Eye (tissue), 1 donor: ENCODE measurements at regions not wholly inside any gene's neighbourhood (a gene's known extent, or its start where the extent isn't known, plus 50 kb on each side); places are given as distances from the start of the nearest gene placed in this dataset.
A peak's percentile ranks its signal among the peaks of the same experiment; 100 is the strongest.
"Not testable (repeated sequence)": the region's sequence is repeated elsewhere in the genome, so short reads cannot be mapped to it uniquely, and the experiment has no call there.

Experiments used
- DNase-seq: peaks from one replicate; pipeline ENCODE4 v3.0.0-alpha.2; 2015

DNA sequence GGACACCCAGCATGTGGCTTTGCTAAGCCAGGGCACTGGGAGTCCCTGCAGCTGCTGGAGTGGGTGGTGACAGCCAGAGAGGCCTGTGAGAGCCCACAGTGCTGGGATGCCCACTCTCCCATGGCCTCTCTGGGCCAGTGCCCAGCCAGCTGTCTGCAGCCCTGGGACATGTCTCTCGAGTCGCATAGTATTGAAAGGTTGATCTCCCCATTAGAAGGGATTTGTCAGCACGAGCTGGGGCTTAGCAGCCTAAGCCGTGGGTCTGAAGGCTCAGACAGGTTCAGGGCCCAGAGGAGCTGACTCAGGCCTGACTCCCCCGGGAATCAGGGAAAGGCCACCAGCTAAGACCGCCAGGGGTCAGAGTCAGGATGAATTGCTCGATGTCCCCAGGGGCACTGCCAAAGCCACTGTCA, 53.5 kb downstream of the FOXD2 start:
- peak; percentile 38 for DNase-seq

GRCh38 chr1:47495176-47495713, 57.4 kb downstream of the FOXD2 start:
- no peak for DNase-seq

GRCh38 chr1:47498551-47498950, 60.7 kb downstream of the FOXD2 start:
- no peak for DNase-seq

DNA sequence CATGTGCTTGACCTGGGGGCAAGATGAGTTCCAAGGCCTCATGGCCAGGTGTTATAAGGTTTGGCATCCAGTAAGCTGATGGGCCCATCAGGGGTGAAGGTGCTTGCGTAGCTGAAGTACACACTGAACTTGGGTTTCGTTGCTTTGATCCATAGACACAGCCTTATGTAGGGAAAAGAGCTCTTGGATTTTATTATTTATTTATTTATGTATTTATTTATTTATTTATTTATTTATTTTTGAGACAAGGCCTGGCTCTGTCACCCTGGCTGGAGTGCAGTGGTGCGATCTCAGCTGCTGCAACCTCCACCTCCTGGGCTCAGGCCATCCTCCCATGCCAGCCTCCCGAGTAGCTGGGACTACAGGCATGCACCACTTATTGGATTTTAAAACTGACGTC, 63.2 kb downstream of the FOXD2 start:
- DNase-seq, result no peak

DNA sequence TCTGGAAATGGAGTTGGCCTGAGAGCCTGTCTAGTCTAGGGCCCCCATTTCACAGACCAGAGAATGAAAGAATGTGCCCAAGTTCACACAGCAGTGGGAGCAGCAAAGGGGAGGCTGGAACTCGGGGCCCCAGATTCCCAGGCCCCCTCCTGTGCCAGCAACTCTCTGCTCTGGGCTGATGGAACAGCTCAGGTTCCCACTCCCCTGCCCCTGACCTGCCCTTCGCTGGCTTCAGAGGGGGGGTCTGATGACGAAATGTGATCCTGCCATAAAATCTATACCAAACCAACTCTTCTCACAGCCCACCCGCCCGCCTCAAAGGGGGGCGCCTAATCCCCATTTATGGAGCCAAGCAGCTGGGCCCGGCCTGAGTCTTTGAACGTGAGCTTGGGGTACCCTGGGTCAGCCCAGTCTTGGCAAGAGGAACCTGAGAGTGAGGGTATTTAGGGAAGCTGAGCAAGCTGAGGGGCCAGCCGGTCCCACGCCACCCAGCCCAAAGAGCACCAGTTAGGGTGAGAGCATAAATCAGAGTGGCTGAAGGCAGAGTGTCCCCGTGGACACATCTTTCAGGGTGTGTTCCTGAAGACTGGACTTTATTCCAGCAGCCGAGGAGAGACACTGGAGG, 65.0 kb downstream of the FOXD2 start:
- no peak for DNase-seq

DNA sequence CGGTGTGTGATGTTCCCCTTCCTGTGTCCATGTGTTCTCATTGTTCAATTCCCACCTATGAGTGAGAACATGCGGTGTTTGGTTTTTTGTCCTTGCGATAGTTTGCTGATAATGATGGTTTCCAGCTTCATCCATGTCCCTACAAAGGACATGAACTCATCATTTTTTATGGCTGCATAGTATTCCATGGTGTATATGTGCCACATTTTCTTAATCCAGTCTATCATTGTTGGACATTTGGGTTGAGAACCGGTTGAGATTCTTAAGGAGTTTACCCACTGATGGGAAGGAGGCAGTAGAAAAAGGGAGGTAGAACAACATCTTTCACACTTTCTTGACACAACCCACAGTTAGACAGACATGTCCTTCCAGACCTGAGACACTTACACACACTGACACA, 67.0 kb downstream of the FOXD2 start:
- not testable (repeated sequence) for DNase-seq

DNA sequence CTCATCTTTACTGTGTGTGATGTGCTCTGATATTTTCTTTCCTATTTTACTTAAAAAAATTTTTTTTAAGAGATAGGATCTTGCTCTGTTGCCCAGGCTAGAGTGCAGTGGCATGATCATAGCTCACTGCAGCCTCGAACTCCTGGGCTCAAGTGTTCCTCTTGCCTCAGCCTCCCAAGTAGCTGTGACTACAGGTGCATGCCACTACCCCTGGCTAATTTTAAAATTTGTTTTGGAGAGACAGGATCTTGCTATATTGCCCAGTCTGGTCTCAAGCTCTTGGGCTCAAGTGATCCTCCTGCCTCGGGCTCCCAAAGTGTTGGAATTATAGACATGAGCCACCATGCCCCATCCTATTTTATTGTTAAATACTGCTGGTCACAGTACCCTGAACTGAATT, 67.4 kb downstream of the FOXD2 start:
- DNase-seq, result no peak

GRCh38 chr1:47506053-47506452, 68.2 kb downstream of the FOXD2 start:
- DNase-seq, result no peak

DNA sequence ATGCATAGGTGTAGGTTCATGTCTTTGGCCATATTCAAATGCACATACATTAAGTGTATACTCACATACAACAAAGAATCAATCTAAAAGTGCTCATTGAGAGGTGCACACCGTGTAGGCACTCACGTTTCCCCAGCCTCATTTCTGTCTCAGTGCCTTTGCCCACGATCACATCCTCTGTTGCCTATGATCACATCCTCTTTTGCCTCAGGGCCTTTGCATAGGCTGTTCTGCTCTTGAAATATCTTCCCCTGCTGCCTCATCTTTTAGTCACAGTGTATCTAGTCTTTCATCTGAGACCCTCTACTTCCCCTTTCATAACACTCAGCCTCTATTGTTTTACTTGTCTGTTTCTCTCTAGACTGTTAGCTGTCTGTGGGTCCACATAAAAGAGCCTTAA, 69.3 kb downstream of the FOXD2 start:
- no peak for DNase-seq

- DNase-seq, result peak; percentile 69
Observed at GRCh38 chr1:47507881-47508701, 70.2 kb downstream of the FOXD2 start.

- peak; percentile 71 for DNase-seq
Observed at GRCh38 chr1:47508702-47509431, 71.0 kb downstream of the FOXD2 start.

GRCh38 chr1:47510282-47510811, 72.5 kb downstream of the FOXD2 start:
- DNase-seq, result no peak

DNA sequence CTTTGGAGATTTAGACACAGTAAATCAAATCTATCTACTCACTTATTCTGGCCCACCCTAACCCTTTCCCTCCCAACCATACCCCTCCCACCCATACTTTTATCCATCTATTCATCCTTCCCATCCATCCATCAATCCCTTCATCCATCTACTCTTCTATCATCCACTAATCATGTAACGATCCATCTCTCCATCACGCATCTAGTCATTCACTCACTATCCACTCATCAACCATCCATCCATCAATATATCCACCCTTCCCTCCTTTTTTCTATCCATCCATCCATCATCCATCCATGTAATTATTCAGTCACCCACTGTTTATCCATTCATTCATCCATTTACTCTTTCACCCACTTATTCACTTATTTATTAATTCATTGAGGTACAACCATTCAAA, 74.0 kb downstream of the FOXD2 start:
- DNase-seq, result no peak

- DNase-seq, result no peak
Observed at GRCh38 chr1:47513393-47513792, 75.5 kb downstream of the FOXD2 start.

- DNase-seq, result no peak
Observed at GRCh38 chr1:47514229-47514628, 76.4 kb downstream of the FOXD2 start.

- no peak for DNase-seq
Observed at GRCh38 chr1:47515164-47515789, 77.4 kb downstream of the FOXD2 start.

GRCh38 chr1:47517946-47518345, 80.1 kb downstream of the FOXD2 start:
- no peak for DNase-seq

DNA sequence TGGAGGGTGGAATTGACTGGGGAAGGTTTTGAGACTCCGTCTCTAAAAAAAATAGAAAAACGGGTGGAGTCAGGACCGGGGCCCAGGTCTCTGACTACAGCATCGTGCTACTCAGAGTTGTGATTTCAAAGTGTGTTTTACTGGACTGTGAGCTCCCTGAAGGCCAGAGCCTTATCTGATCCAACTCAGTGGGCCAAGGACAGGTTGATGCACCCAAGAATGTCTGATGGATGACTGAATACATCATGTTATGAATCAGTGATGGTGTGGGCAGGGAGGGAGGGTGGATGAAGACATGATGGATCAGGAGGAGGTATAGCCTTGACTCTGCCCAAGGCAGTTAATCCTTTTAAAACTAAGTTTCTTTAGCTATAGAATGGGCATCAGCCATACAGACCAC, 81.6 kb downstream of the FOXD2 start:
- no peak for DNase-seq

GRCh38 chr1:47519971-47520370, 82.1 kb downstream of the FOXD2 start:
- no peak for DNase-seq

DNA sequence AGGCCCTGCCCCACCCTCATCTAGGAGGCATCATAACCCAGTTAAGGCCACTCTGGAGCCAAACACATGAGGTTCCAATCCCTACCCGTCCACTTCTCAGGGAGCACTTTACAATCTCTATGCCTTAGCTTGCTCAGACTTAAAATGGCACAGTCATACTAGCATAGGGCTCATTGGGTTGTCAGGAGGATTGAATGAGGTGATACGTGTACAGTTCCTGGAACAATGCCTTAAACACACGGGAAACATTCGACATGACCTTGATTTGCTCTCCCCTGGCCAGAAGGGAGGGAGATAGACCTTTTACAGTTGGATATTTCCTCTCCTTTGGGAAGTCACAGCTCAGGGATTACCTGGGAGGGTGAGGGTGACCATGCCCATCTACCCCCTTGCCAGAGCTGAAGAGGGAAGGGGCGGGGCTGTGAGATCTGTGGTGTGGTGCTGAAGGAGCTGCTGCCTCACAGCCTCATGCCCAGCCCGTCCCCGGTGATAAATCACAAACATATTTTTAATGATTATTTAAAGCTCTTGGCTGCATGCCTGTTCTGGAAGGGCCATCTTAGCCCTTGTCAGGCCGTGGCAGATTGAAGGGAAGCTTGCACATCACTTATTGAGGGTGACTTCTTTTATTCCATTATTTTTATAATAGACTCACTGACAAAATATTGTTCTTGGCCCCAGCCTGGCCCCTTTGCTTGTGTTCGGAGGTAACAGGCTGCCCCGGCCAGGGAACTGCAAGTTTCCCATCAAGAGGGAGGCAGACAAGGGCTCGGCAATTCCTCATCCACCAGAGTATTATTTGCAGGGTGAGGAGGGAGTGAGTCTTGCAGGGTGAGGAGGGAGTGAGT, 83.4 kb downstream of the FOXD2 start:
- DNase-seq, result no peak

- DNase-seq, result no peak
Observed at GRCh38 chr1:47522935-47523834, 85.3 kb downstream of the FOXD2 start.
